Stomach (tissue), 8 donors: ENCODE measurements at regions not wholly inside any gene's neighbourhood (a gene's known extent, or its start where the extent isn't known, plus 50 kb on each side); places are given as distances from the start of the nearest gene placed in this dataset.

Experiments used
- DNase-seq, 2 donors: peaks; one replicate each; pipeline versions ENCODE4 v3.0.0 to v3.0.0-alpha.2; 2013 to 2019
- H3K27ac ChIP-seq, 5 donors: fragments of 200-600 bp in 4 of 5; sonication (generic) in 4 of 5; one replicate each; pipeline ENCODE4 v1.5.1; 2013 to 2019; ENCODE audit warnings: mild to moderate bottlenecking in 1 of 5, moderate library complexity in 1 of 5
- H3K27me3 ChIP-seq, 3 donors: fragments of 200-600 bp; sonication (generic); one replicate each; pipeline ENCODE4 v1.5.1; 2017 to 2019; ENCODE audit warnings: mixed run types in 1 of 3
- H3K36me3 ChIP-seq, 4 donors: fragments of 200-600 bp; sonication (generic); 1 replicate in 3 of 4; 2 replicates in 1 of 4; pipeline ENCODE4 v1.5.1; 2016 to 2019
- H3K4me1 ChIP-seq, 4 donors: fragments of 200-600 bp; sonication (generic); one replicate each; pipeline ENCODE4 v1.5.1; 2016 to 2019
- H3K4me3 ChIP-seq, 4 donors: fragments of 200-600 bp; sonication (generic) in 3 of 4; one replicate each; pipeline ENCODE4 v1.5.1; 2016 to 2019; ENCODE audit warnings: mild to moderate bottlenecking in 1 of 4
- H3K9me3 ChIP-seq, 4 donors: fragments of 200-600 bp; sonication (generic); one replicate each; pipeline ENCODE4 v1.5.1; 2016 to 2019
- EP300 ChIP-seq: sonication (generic); formaldehyde crosslinking; IDR thresholded peaks from one replicate; pipeline ENCODE4 v1.6.1; 2017; ENCODE audit warnings: antibody characterized with exemption
- POLR2A ChIP-seq, 4 donors: fragments of 450-650 bp; IDR thresholded peaks; one replicate each; pipeline ENCODE4 v1.6.1; 2016; ENCODE audit warnings: antibody characterized with exemption in 4 of 4, control low read depth in 2 of 4, mild to moderate bottlenecking in 1 of 4, moderate library complexity in 1 of 4
- POLR2AphosphoS5 ChIP-seq, 3 donors: sonication (generic); formaldehyde crosslinking; IDR thresholded peaks; one replicate each; pipeline ENCODE4 v1.6.1; 2016; ENCODE audit warnings: antibody characterized with exemption in 3 of 3
- WGBS, 5 donors: extraction: QIAGEN DNeasy Blood & Tissue Kit in 3 of 5; methylation state at CpG; one replicate each; pipeline versions ENCODE4 v1.1.5 to v1.1.7; 2013 to 2018; 5-methylcytosine and 5-hydroxymethylcytosine counted together
- intact Hi-C: fragments of 100-400 bp; cut with DNase I; formaldehyde crosslinking; loops from one replicate; pipeline ENCODE4 v1.15.1; 2023; ENCODE audit warnings: low total_unique reads
- TF ChIP-seq, protein P1 (sequence below), 7 experiments: fragments of 450-650 bp in 4 of 7; fragments of 200-600 bp in 3 of 7; sonication (generic) in 3 of 7; IDR thresholded peaks; one replicate each; pipeline ENCODE4 v1.5.1; 2016 to 2019; ENCODE audit warnings: antibody characterized with exemption in 7 of 7, control low read depth in 2 of 7, mild to moderate bottlenecking in 1 of 7
- donor health status: healthy with polysubstance abuse.
- donor health status: Bipolar disorder and iron deficiency.
- donor health status: healthy.

DNA sequence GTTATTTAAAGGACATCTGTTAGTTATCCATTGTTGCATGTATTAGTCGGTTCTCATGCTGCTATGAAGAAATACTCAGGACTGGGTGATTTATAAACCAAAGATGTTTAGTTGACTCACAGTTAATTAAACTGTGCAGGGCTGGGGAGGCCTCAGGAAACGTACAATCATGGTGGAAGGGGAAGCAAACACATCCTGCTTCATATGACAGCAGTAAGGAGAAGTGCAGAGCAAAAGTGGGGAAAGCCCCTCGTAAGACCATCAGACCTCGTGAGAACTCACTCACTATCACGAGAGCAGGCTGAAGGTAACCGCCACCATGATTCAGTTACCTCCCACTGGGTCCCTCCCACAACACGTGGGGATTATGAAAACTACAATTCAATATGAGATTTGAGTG, 2064.1 kb downstream of the MAT2B start:
- intact Hi-C loops, result no loop called here
- 73 to 80% (median 76%) methylated on average over 7 of the region's 7 CpGs for WGBS, 5 donors

GRCh38 chr5:165573445-165573844, 2068.0 kb downstream of the MAT2B start:
- Histone ChIP-seq H3K27me3 (no peaks in the 10 kb centered on the region), H3K36me3 (no peaks in the 10 kb centered on the region), H3K4me3 (no peak overlapping the region), H3K9me3 (no peaks in the 10 kb centered on the region), H3K4me1 (no peaks in the 10 kb centered on the region), H3K27ac (no peak overlapping the region)
- TF ChIP-seq, protein P1, sequence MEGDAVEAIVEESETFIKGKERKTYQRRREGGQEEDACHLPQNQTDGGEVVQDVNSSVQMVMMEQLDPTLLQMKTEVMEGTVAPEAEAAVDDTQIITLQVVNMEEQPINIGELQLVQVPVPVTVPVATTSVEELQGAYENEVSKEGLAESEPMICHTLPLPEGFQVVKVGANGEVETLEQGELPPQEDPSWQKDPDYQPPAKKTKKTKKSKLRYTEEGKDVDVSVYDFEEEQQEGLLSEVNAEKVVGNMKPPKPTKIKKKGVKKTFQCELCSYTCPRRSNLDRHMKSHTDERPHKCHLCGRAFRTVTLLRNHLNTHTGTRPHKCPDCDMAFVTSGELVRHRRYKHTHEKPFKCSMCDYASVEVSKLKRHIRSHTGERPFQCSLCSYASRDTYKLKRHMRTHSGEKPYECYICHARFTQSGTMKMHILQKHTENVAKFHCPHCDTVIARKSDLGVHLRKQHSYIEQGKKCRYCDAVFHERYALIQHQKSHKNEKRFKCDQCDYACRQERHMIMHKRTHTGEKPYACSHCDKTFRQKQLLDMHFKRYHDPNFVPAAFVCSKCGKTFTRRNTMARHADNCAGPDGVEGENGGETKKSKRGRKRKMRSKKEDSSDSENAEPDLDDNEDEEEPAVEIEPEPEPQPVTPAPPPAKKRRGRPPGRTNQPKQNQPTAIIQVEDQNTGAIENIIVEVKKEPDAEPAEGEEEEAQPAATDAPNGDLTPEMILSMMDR (IDR thresholded peaks at IDR 0.05), result no peak
- WGBS, 5 donors, result 66 to 73% (median 73%) methylated on average over 4 of the region's 4 CpGs
- intact Hi-C loops, result no loop called here
- no peak for DNase-seq

More for the DNA sequence above, 2064.1 kb downstream of the MAT2B start:
- Histone ChIP-seq H3K4me3 (no peak overlapping the region), H3K4me1 (no peaks in the 10 kb centered on the region), H3K36me3 (no peaks in the 10 kb centered on the region), H3K9me3 (no peaks in the 10 kb centered on the region), H3K27me3 (no peaks in the 10 kb centered on the region), H3K27ac (no peak overlapping the region)
- TF ChIP-seq EP300 (no peak), POLR2A (IDR thresholded peaks at IDR 0.05) (no peak), POLR2AphosphoS5 (IDR thresholded peaks at IDR 0.05) (no peak)
- TF ChIP-seq, protein P1 (IDR thresholded peaks at IDR 0.05), result no peak
- no peak for DNase-seq

DNA sequence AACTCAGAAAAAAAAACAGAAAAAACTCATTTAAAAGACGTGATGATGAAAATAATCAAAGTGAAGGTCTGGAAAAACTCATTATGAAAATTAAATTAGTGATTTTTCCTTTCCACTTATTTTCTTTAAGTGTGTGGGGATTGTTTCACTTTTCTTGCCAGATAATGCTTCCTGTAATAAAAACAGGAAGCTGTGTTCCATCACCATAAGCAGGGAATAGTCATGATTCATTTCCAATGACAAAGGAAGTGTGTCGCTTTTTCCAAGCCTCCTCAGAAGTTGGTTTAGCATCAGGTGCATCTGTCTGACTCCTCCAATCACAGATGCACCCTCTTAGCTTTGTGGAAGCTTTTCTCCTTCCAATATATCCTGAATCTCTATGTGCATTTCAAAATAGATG, 2068.7 kb downstream of the MAT2B start:
- WGBS, 5 donors, result 45 to 67% (median 63%) methylated on average over 2 of the region's 2 CpGs
- H3K27ac ChIP-seq, result no peak overlapping the region
- no peak overlapping the region for H3K4me3 ChIP-seq
- no peak for TF ChIP-seq POLR2A (IDR thresholded peaks at IDR 0.05)
- TF ChIP-seq EP300, result no peak
- TF ChIP-seq, protein P1 (IDR thresholded peaks at IDR 0.05), result no peak
- TF ChIP-seq POLR2AphosphoS5 (IDR thresholded peaks at IDR 0.05), result no peak
- no peaks in the 10 kb centered on the region for H3K27me3 ChIP-seq
- no peaks in the 10 kb centered on the region for H3K36me3 ChIP-seq
- DNase-seq, result no peak
- no peaks in the 10 kb centered on the region for H3K9me3 ChIP-seq
- intact Hi-C loops, result no loop called here
- no peaks in the 10 kb centered on the region for H3K4me1 ChIP-seq

GRCh38 chr5:165576678-165577275, 2071.4 kb downstream of the MAT2B start:
- intact Hi-C loops, result no loop called here
- 74 to 81% (median 75%) methylated on average over 3 of the region's 3 CpGs for WGBS, 5 donors
- Histone ChIP-seq H3K4me1 (no peaks in the 10 kb centered on the region), H3K9me3 (no peaks in the 10 kb centered on the region), H3K27ac (no peak overlapping the region), H3K27me3 (no peaks in the 10 kb centered on the region), H3K36me3 (no peaks in the 10 kb centered on the region), H3K4me3 (no peak overlapping the region)
- TF ChIP-seq EP300, result no peak
- DNase-seq, result no peak

DNA sequence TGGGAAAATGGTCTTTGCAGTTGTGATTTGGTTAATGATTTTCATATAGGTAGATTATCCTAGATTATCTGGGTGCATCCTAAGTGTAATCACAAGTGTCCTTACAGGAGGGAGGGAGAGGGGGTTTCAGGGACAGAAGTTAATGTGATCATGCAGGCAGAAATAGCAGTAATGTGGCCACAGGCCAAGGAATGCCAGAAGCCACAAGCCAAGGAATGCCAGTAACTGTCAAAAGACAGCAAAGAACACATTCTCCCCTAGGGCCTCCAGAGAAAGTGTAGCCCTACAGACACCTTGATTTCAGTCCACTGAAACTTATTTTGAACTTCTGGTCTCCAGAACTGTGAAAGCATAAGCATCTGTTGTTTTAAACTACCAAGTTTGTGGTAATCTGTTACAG, 2074.5 kb downstream of the MAT2B start:
- Histone ChIP-seq H3K27me3 (no peaks in the 10 kb centered on the region), H3K36me3 (no peaks in the 10 kb centered on the region), H3K27ac (no peak overlapping the region), H3K4me1 (no peaks in the 10 kb centered on the region), H3K4me3 (no peak overlapping the region), H3K9me3 (no peaks in the 10 kb centered on the region)
- TF ChIP-seq POLR2AphosphoS5 (IDR thresholded peaks at IDR 0.05), result no peak
- TF ChIP-seq POLR2A (IDR thresholded peaks at IDR 0.05), result no peak
- TF ChIP-seq, protein P1 (IDR thresholded peaks at IDR 0.05), result no peak
- no peak for TF ChIP-seq EP300
- DNase-seq, result no peak
- intact Hi-C loops, result no loop called here
